ENCODE measurements at regions not wholly inside any gene's neighbourhood (a gene's known extent, or its start where the extent isn't known, plus 50 kb on each side); places are given as distances from the start of the nearest gene placed in this dataset.
"Not testable (repeated sequence)": the region's sequence is repeated elsewhere in the genome, so short reads cannot be mapped to it uniquely, and the experiment has no call there.

DNA sequence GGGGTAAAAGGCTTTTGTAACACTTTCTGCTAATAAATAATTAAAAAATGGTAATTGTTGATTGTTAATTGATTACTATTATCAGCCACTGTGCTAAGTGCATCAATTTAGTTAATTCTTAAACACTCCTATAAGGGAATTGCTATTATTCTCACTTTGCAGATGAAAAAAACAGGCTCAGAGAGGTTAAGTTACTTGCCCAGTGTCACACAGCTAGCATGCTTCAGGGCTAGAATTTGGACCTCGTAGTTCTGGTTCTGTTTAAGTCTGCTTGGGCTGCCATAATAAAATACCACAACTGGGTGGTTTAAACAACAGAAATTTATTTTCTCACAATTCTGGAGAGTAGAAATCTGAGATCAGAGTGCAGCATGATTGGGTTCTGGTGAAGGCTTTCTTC lies 164.8 kb upstream of the TBX18 start:
- no peak for DNase-seq (ENCODE audit: low spot score)

GRCh38 chr6:84927551-84927950 lies 163.2 kb upstream of the TBX18 start:
- DNase-seq (ENCODE audit: low spot score) = no peak

DNA sequence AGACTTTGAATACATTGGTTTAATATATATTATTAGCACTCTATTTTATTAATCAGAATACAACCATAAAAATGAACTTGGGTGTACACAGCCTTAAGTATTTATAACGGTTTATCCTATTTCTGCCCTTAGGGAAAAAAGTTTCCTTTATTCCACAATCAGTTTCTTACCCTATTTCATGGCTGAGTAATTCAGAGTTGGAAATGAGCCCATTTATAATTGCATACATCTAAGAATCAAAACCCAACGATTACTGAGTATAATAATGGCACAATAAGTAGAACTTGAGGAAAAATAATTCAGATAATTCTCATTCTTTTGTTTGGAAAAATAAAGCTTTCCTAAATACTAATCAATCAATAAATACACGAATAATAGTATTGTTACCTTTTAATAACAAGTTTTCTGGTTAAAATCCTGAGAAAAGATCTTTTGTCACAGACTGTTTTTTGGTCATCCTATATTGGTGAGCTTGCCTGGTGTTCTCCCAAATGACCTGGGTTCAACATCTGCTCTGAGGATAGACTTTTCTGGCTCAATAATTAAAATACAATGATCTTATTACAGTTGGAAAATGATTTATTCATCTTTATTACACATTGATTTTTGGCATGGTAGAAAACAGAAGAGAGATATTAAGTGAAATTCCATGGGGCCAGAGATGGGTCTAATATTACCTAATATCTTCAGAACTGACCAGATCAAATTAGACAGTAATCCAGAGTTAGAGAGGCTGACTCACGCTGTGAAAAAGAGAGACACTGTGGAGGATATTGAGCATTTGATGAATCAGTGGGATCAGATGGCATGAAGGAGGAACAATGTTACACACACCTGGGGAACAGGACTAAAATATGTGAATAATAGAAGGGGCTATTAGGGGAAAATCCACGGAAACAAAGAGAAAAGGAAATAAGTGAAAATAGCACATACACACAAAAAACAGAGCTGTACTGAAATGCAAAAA lies 162.1 kb upstream of the TBX18 start:
- DNase-seq (ENCODE audit: low spot score) = no peak

GRCh38 chr6:84921891-84922290 lies 157.5 kb upstream of the TBX18 start:
- DNase-seq (ENCODE audit: low spot score) = no peak

GRCh38 chr6:84920021-84920420 lies 155.6 kb upstream of the TBX18 start:
- no peak for DNase-seq (ENCODE audit: low spot score)

DNA sequence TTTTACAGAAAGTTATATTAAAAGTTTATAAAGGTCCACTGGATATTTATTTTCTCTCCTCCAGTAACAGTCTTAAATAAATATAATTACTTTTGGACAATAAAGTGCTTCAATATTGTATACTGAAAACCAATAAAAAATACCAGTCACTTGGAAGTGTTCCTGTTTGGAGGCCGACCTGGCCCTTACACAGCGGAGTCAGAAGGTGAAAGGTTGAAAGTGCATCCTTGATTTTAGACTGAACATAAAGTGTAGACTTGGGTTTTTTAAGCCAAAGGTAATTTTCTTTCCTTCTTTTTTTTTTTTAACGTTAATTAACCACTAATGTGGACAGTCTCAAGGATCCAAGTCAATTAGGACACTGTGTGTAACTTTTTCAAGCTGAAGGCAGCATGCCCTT lies 152.3 kb upstream of the TBX18 start:
- DNase-seq (ENCODE audit: low spot score) = no peak

DNA sequence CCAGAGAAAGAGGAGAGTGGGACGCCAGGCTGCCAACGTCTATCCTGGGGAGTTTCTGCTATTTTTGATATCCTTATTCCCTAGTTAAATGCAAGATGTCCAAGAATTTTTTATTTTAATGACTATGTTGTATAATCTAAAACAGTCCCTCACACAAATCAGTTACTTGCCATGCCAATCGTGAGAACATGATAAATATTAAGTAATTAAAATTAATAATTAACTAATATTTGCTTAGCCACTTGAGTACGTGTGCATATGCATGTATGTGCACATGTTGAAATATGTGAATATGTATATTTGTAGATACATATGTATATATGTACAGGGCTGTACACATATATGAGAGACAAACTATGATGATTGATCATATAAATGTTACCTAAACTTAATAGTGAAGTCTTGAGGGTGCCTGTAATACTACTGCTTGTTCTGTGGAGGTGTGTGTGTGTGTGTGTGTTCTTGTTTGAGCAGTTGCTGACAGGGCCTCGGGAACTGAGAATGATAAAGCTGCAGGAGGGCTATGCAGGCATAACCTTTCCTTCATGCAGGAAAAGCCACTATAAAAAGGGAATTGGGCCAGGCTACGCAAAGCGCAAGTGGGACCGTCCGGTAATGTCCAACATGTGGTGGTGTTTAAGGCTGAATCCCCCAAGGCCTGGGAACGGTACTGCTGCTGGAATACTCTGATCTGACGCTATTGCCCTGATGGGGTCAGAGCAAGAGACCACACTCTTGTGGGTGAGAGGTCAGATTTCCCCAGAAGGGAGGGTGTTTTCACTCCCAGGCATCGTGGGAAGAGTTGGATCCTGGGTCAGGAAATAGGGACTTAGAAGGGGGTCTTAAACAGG lies 148.3 kb upstream of the TBX18 start:
- no peak for DNase-seq (ENCODE audit: low spot score)

DNA sequence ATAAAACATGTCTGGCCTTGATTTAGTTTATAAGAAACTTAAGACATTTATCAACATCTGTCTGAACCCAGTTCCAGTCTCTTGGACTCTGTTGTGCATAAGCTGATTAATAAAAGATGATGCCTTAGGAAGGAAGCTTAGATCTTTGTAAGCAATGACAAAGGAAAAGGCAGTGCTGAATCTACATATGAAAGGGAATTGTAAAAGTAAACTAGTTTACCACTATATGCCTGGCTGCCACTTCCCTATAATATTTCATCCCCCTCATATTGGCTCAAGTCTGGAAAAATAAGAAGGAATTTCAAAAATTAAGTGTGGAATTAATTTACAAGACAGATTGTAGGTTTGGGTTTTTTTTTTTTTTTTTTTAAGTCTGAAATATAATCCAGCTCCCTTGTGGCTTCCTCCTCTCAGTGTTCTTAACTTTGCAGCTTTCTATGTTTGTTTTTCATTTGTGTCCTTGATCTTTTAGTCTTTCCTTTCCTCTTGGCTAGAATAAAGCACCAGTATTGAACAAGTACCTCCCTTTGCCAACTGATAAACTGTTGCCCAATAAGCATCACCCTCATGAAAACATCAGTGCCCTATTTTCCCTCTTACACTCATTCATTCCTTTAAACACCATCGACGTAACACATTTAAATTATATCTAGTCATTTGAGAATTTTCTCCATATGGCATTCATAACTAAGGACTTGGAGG lies 146.7 kb upstream of the TBX18 start:
- no peak for DNase-seq (ENCODE audit: low spot score)

DNA sequence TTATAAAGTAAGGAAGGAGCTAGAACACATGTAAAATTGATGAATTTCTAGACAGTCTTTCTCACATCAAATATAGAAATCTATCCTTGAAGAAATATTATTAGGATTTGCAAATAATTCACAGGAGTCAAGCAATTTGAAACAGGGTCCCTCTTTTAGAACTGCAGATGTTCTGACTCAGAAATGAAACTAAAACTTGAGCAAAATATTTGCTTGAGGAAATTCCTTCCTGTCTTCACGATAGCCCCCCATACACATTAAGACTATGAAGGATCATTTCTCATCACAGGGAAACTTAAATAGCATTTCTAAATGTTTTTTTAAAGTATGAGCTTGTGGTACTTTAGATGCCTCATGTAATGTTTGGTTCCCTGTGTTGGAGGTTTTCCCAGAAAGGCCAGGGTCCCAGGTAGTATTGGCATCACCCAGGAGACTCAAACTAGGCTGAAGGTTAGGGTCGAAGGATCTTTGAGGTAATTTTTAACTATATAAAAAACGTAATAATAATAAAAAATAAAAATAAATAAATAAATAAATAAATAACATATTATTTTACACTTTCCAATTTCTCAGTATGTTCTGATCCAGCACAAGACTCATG lies 144.0 kb upstream of the TBX18 start:
- DNase-seq (ENCODE audit: low spot score) = no peak

- DNase-seq (ENCODE audit: low spot score) = no peak
These were observed 142.1 kb upstream of the TBX18 start for GRCh38 chr6:84906514-84906913.

DNA sequence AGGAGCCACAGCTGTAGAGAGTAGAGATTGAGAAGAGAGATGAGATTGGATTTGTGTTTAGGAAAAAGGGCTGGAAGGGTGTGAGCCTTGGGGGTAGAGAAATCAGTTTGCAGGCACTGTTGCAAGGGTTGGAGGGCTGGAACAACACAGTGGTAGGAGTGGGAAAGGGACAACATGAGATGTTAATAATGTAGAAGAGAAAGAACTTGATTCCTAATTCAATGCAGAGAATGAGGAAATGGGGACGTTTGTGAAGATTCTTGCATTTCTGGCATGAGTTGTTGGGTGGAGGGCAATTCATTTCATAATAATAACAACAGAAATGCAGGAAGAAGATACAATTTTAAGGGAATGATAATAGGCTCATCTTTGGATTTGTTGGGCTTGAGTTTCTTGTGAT lies 141.4 kb upstream of the TBX18 start:
- DNase-seq (ENCODE audit: low spot score) = no peak

GRCh38 chr6:84902354-84902928 lies 138.0 kb upstream of the TBX18 start:
- DNase-seq (ENCODE audit: low spot score) = no peak

DNA sequence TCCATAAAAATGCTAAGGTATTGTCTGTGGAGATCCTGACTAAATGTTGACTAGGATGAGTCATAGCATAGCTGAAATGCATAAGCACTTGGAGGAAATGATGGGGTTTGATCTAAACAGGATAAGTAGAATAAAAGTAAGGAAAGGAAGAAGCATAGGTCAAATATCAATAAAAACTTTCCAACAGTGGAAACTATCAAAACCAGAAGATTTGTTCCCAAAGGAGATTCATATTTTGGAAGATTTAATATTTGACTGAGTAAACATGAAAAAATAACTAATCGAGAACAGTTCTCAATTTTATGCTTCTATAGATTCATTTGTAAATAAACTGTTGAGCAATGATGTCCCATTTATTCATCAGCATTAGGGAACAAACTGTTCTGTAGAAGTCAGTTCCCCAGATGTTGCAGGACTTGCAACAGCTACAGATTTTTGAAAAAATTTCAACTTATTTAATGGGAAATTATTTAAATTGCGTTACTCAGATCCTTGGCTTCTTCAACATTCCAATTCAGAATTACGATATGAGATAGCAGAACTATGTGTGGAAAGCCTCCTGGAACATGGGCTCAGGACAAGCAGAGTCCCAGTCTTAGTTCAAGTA lies 133.7 kb upstream of the TBX18 start:
- DNase-seq (ENCODE audit: low spot score) = no peak

DNA sequence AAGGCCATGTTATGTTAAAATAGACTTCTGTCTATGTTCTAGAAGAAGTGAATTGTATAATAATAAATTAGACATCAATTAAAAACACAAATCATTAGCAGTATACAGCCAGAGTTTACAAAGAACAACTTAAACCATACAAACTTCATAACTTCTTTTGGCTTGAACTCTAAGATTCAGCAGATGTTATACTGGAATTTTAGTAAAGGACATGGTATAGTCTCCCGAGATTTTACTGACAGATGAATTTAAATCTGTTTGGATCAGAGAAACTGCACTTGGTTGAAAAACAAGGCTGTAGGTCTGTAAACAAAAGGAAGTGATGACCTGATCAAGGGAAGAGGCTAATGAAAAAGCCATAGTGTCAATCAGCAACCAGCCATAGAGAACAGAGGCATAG lies 132.6 kb upstream of the TBX18 start:
- DNase-seq (ENCODE audit: low spot score) = no peak

DNA sequence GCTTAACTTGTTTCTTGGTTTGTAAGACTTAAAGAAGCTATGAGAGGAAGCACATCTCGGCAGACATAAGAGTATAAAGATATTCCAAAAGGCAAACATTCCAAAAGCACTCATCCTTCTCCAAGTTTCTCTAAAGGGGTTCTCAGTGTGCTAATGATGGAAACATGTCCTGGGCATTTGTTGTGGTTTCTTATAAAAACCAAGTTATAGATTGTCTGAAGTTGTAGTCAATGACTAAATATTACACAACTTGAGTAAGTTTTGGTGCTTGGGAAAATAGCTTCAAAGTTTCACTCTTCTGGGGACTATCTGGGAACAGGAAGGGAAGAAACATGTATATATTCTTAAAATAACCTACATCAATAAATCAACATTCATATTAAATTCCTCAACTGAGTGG lies 128.3 kb upstream of the TBX18 start:
- no peak for DNase-seq (ENCODE audit: low spot score)

- DNase-seq (ENCODE audit: low spot score) = no peak
These were observed 118.7 kb upstream of the TBX18 start for GRCh38 chr6:84882768-84883766.

DNA sequence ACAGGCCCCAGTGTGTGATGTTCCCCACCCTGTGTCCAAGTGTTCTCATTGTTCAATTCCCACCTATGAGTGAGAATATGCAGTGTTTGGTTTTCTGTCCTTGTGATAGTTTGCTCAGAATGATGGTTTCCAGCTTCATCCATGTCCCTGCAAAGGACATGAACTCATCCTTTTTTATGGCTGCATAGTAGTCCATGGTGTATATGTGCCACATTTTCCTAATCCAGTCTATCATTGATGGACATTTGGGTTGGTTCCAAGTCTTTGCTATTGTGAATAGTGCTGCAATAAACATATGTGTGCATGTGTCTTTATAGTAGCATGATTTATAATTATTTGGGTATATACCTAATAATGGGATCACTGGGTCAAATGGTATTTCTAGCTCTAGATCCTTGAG lies 115.0 kb upstream of the TBX18 start:
- not testable (repeated sequence) for DNase-seq (ENCODE audit: low spot score)

DNA sequence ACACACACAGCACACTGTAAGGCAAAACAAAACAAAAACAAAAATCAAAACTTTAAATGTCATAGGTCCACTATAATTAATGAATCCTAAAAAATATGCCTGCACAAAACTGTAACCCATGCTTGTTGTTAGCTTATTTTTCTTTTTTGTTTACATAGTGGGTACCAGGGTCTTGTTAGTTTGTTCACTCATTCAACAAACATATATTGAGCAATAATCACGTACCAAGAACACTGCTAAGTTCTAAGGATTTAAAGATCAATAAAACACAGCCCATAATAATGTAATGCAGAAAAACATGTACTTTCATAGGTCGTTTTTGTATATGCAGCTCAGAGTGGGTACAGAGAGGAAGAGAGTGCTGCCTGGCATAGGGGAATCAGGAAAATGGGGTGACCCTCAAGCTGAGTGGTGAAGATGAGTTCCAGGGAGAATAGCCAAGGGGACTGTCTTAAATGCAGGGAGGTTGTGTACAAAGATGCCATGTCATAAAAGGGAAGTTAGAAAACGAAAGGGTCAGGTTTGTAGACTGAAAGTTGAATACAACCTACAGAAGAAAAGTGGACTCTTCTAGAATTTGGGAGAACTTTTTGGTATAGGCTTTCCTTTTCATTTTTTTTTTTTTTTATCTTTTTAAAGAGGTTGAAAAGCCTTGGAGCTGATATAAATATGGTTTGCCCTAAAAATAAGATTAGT lies 113.3 kb upstream of the TBX18 start:
- DNase-seq (ENCODE audit: low spot score) = no peak

Data from AG20443 (cell line).